T-cell (primary cell): ENCODE measurements at regions not wholly inside any gene's neighbourhood (a gene's known extent, or its start where the extent isn't known, plus 50 kb on each side); places are given as distances from the start of the nearest gene placed in this dataset.

Experiments
- ATAC-seq, 4 experiments: fragments of 200-7000 bp in 3 of 4; fragments of 150-1000 bp in 1 of 4; cut with Tn5 transposase; replicated peaks in 1 of 4; 1 replicate in 3 of 4; 2 replicates in 1 of 4; pipeline ENCODE4 v1.10.0; 2021; ENCODE audit warnings: moderate library complexity in 3 of 4, mild to moderate bottlenecking in 2 of 4, moderate number of reproducible peaks in 1 of 4
- CTCF ChIA-PET, 2 donors: fragments of 300-600 bp; sonication (Branson Sonifier 250); formaldehyde crosslinking; loops; one replicate each; lab custom pipeline; 2022; ENCODE audit warnings: antibody characterized with exemption in 2 of 2; lab: Charles Lee
- POLR2A ChIA-PET, 2 donors: fragments of 300-600 bp; sonication (Branson Sonifier 250); formaldehyde crosslinking; loops; one replicate each; lab custom pipeline; 2022; ENCODE audit warnings: antibody characterized with exemption in 2 of 2; lab: Charles Lee
- DNase-seq, 35 experiments: peaks; one replicate each; pipeline versions ENCODE4 v3.0.0 to v3.0.0-alpha.2; 2013 to 2023
- H3K27ac ChIP-seq: one replicate; pipeline ENCODE4 v1.5.1; 2013; ENCODE audit warnings: low read length
- H3K27me3 ChIP-seq, 2 experiments: replicated peaks in 1 of 2; 1 replicate in 1 of 2; 2 replicates in 1 of 2; pipeline versions ENCODE4 v1.6.1 to v1.7.0; 2013; ENCODE audit warnings: low read length in 1 of 2, mixed read lengths in 1 of 2; ENCODE audit not compliant: control insufficient read depth in 2 of 2, insufficient read depth in 2 of 2; ENCODE audit errors: extremely low read depth in 1 of 2
- H3K36me3 ChIP-seq, 2 donors: 1 replicate in 1 of 2; 2 replicates in 1 of 2; pipeline versions ENCODE4 v1.6.1 to v1.7.0; 2013; ENCODE audit warnings: low read length in 1 of 2; ENCODE audit not compliant: control insufficient read depth in 2 of 2, insufficient read depth in 1 of 2; ENCODE audit errors: extremely low read depth in 1 of 2
- H3K4me1 ChIP-seq, 2 experiments: 1 replicate in 1 of 2; 2 replicates in 1 of 2; pipeline versions ENCODE4 v1.6.1 to v1.7.0; 2013; ENCODE audit warnings: low read length in 2 of 2, mixed read lengths in 1 of 2; ENCODE audit not compliant: insufficient read depth in 2 of 2, control insufficient read depth in 1 of 2; ENCODE audit errors: extremely low read depth in 1 of 2
- H3K4me3 ChIP-seq, 2 donors: 1 replicate in 1 of 2; 2 replicates in 1 of 2; pipeline versions ENCODE4 v1.5.1 to v1.7.0; 2013; ENCODE audit warnings: mild to moderate bottlenecking in 2 of 2, low read length in 1 of 2, moderate library complexity in 1 of 2; ENCODE audit not compliant: control insufficient read depth in 1 of 2; ENCODE audit errors: extremely low read depth in 1 of 2
- H3K9me3 ChIP-seq: 2 replicates; pipeline ENCODE4 v1.7.0; 2013
- H3K27ac Mint-ChIP-seq, 2 donors: one replicate each; pipeline ENCODE4 v1.8.0; 2020 to 2021; ENCODE audit warnings: mild to moderate bottlenecking in 2 of 2, mixed read lengths in 2 of 2
- H3K27me3 Mint-ChIP-seq, 2 donors: one replicate each; pipeline ENCODE4 v1.8.0; 2021 to 2022; ENCODE audit warnings: mixed read lengths in 2 of 2
- H3K36me3 Mint-ChIP-seq: one replicate; pipeline ENCODE4 v1.8.0; 2021; ENCODE audit warnings: mixed read lengths
- H3K4me1 Mint-ChIP-seq, 3 donors: one replicate each; pipeline ENCODE4 v1.8.0; 2020 to 2022; ENCODE audit warnings: mixed read lengths in 3 of 3, mild to moderate bottlenecking in 1 of 3
- H3K4me3 Mint-ChIP-seq, 3 donors: one replicate each; pipeline ENCODE4 v1.8.0; 2020 to 2022; ENCODE audit warnings: mild to moderate bottlenecking in 3 of 3, mixed read lengths in 3 of 3, moderate library complexity in 3 of 3
- H3K9me3 Mint-ChIP-seq, 3 donors: one replicate each; pipeline ENCODE4 v1.8.0; 2020 to 2022; ENCODE audit warnings: mixed read lengths in 3 of 3
- WGBS: methylation state at CpG from one replicate; pipeline ENCODE4 v1.1.5; 2013; ENCODE audit warnings: missing lambda C conversion rate; ENCODE audit not compliant: insufficient coverage; 5-methylcytosine and 5-hydroxymethylcytosine counted together

- CTCF ChIA-PET, result no interaction called here
- Mint-ChIP-seq H3K4me3 (no peak overlapping the region), H3K4me1 (no peaks in the 10 kb centered on the region), H3K36me3 (no peaks in the 10 kb centered on the region), H3K27ac (no peak overlapping the region), H3K9me3 (peaks cover 0 to 4% (median 3%) of the 10 kb centered on the region in 3 donors), H3K27me3 (peaks cover 1 to 5% of the 10 kb centered on the region in 2 donors)
- POLR2A ChIA-PET, result no interaction called here
- H3K4me1 ChIP-seq, result no peaks in the 10 kb centered on the region
- H3K36me3 ChIP-seq, result no peaks in the 10 kb centered on the region
- H3K9me3 ChIP-seq, result no peaks in the 10 kb centered on the region
- ATAC-seq, result no peak
- 100% methylated on average over 1 of the region's 5 CpGs for WGBS
- peaks cover 0 to 4% of the 10 kb centered on the region in 2 experiments for H3K27me3 ChIP-seq
- no peak overlapping the region for H3K4me3 ChIP-seq
- H3K27ac ChIP-seq, result no peak overlapping the region
- no peak for DNase-seq
Observed at GRCh38 chr16:9655051-9655450, 527.2 kb downstream of the GRIN2A start.

GRCh38 chr16:9657641-9658040 is 524.6 kb downstream of the GRIN2A start:
- ATAC-seq, result no peak
- H3K27me3 ChIP-seq, result peaks cover 0 to 4% of the 10 kb centered on the region in 2 experiments
- H3K4me1 ChIP-seq, result no peaks in the 10 kb centered on the region
- H3K9me3 ChIP-seq, result no peaks in the 10 kb centered on the region
- no peaks in the 10 kb centered on the region for H3K36me3 ChIP-seq
- Mint-ChIP-seq H3K27ac (no peak overlapping the region), H3K36me3 (no peaks in the 10 kb centered on the region), H3K9me3 (peaks cover 0 to 3% (median 0%) of the 10 kb centered on the region in 3 donors), H3K4me1 (no peaks in the 10 kb centered on the region), H3K4me3 (no peak overlapping the region), H3K27me3 (peaks cover 1 to 5% of the 10 kb centered on the region in 2 donors)
- no peak overlapping the region for H3K27ac ChIP-seq
- ChIA-PET POLR2A (no interaction called here), CTCF (no interaction called here)
- no peak for DNase-seq
- H3K4me3 ChIP-seq, result no peak overlapping the region
- 20% methylated on average over 2 of the region's 3 CpGs for WGBS

DNA sequence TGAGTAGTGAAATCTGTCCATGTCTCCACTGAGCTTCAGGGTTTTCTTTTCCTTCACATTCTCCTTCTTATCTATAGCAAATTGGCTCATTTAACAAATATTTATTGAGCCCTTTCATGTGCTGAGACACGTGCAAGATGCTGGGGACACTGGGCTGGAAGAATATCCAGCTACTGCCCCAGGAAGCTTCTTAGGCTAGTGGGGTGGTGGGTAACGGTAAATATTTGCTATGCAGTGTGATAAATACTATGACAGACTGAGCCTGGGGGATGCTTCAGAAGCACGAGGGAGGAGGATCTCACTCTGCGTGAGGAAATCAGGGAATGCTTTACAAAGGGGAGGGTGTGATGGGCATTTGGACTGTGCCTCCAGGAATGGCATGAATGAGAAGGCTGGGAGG is 524.1 kb downstream of the GRIN2A start:
- 20% methylated on average over 4 of the region's 4 CpGs for WGBS
- Histone ChIP-seq H3K4me1 (no peaks in the 10 kb centered on the region), H3K36me3 (no peaks in the 10 kb centered on the region), H3K27me3 (peaks cover 0 to 4% of the 10 kb centered on the region in 2 experiments), H3K9me3 (no peaks in the 10 kb centered on the region), H3K27ac (no peak overlapping the region), H3K4me3 (no peak overlapping the region)
- Mint-ChIP-seq H3K4me1 (no peaks in the 10 kb centered on the region), H3K27me3 (peaks cover 1 to 5% of the 10 kb centered on the region in 2 donors), H3K36me3 (no peaks in the 10 kb centered on the region), H3K9me3 (peaks cover 0 to 3% (median 0%) of the 10 kb centered on the region in 3 donors), H3K27ac (no peak overlapping the region), H3K4me3 (no peak overlapping the region)
- DNase-seq, result no peak
- POLR2A ChIA-PET, result no interaction called here
- CTCF ChIA-PET, result interaction anchor here in 1 of 2 donors (0.6 kb wide), 1 partner anchor 30 kb away, joined by 3 read pairs; no protein-coding TSS in a partner anchor
- ATAC-seq, result no peak

DNA sequence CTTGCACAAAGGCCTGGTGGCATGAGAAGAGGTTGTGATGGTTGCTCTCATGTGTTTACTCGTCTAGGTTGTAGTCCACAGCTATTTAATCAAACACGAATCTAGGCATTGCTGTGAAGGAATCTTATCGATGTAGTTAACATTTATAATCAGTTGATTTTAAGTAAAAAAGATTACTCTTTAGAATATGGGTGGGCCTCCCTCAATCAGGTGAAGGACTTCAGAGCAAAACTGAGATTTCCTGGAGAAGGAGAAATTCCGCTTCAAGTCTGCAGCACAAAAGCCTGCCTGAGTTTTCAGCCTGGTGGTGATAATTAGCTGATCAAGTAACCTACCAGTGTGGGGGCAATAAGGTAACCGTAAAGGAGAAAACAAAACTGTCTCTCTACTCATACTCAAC is 523.6 kb downstream of the GRIN2A start:
- Mint-ChIP-seq H3K4me3 (no peak overlapping the region), H3K27me3 (peaks cover 1 to 5% of the 10 kb centered on the region in 2 donors), H3K4me1 (no peaks in the 10 kb centered on the region), H3K36me3 (no peaks in the 10 kb centered on the region), H3K27ac (no peak overlapping the region), H3K9me3 (peaks cover 0 to 3% (median 0%) of the 10 kb centered on the region in 3 donors)
- H3K27me3 ChIP-seq, result peaks cover 0 to 4% of the 10 kb centered on the region in 2 experiments
- no peak overlapping the region for H3K4me3 ChIP-seq
- WGBS, result no CpG with 5 or more reads among the region's 5 CpGs
- DNase-seq, result no peak
- no peaks in the 10 kb centered on the region for H3K9me3 ChIP-seq
- no peak for ATAC-seq
- no peaks in the 10 kb centered on the region for H3K36me3 ChIP-seq
- CTCF ChIA-PET, result interaction anchor here in 1 of 2 donors (0.6 kb wide), 1 partner anchor 29 kb away, joined by 3 read pairs; no protein-coding TSS in a partner anchor
- no peaks in the 10 kb centered on the region for H3K4me1 ChIP-seq
- H3K27ac ChIP-seq, result no peak overlapping the region
- POLR2A ChIA-PET, result no interaction called here

GRCh38 chr16:9660898-9661297 is 521.3 kb downstream of the GRIN2A start:
- no peak for DNase-seq
- ATAC-seq, result no peak
- Histone ChIP-seq H3K4me3 (no peak overlapping the region), H3K27ac (no peak overlapping the region), H3K4me1 (no peaks in the 10 kb centered on the region), H3K36me3 (no peaks in the 10 kb centered on the region), H3K9me3 (no peaks in the 10 kb centered on the region), H3K27me3 (peaks cover 0 to 4% of the 10 kb centered on the region in 2 experiments)
- no peak overlapping the region for H3K4me3 Mint-ChIP-seq
- H3K9me3 Mint-ChIP-seq, result peaks cover 0 to 4% (median 2%) of the 10 kb centered on the region in 3 donors
- ChIA-PET CTCF (no interaction called here), POLR2A (no interaction called here)
- H3K27me3 Mint-ChIP-seq, result peaks cover 1 to 3% of the 10 kb centered on the region in 2 donors
- no peak overlapping the region for H3K27ac Mint-ChIP-seq
- H3K4me1 Mint-ChIP-seq, result no peaks in the 10 kb centered on the region
- H3K36me3 Mint-ChIP-seq, result no peaks in the 10 kb centered on the region
- no CpG with 5 or more reads among the region's 6 CpGs for WGBS

GRCh38 chr16:9661336-9662017 is 520.8 kb downstream of the GRIN2A start:
- Mint-ChIP-seq H3K36me3 (no peaks in the 10 kb centered on the region), H3K9me3 (peaks cover 0 to 5% (median 4%) of the 10 kb centered on the region in 3 donors), H3K27me3 (peaks cover 1 to 3% of the 10 kb centered on the region in 2 donors), H3K4me3 (no peak overlapping the region), H3K4me1 (no peaks in the 10 kb centered on the region), H3K27ac (no peak overlapping the region)
- ChIA-PET CTCF (no interaction called here), POLR2A (no interaction called here)
- Histone ChIP-seq H3K4me3 (no peak overlapping the region), H3K27ac (no peak overlapping the region), H3K36me3 (no peaks in the 10 kb centered on the region), H3K4me1 (no peaks in the 10 kb centered on the region), H3K27me3 (peaks cover 0 to 4% of the 10 kb centered on the region in 2 experiments), H3K9me3 (no peaks in the 10 kb centered on the region)
- ATAC-seq (no peak), DNase-seq (no peak)
- 49% methylated on average over 7 of the region's 10 CpGs for WGBS
